ENCODE measurements at regions not wholly inside any gene's neighbourhood (a gene's known extent, or its start where the extent isn't known, plus 50 kb on each side); places are given as distances from the start of the nearest gene placed in this dataset.
A peak's percentile ranks its signal among the peaks of the same experiment; 100 is the strongest.
"Not testable (repeated sequence)": the region's sequence is repeated elsewhere in the genome, so short reads cannot be mapped to it uniquely, and the experiment has no call there.

GRCh38 chr9:42931045-42931444 lies 747.6 kb downstream of the SPATA31A6 start:
- H3K9me3 ChIP-seq; DNase-seq; H3K4me3 ChIP-seq; H3K36me3 ChIP-seq; ATAC-seq; H3K27me3 ChIP-seq; intact Hi-C loops (cut with DNase I); H3K4me1 ChIP-seq; H3K27ac ChIP-seq: not testable (repeated sequence)
- WGBS (ENCODE audit: insufficient coverage, low coverage, low lambda C conversion rate, missing lambda C conversion rate), result 33% methylated on average over 1 of the region's 5 CpGs

DNA sequence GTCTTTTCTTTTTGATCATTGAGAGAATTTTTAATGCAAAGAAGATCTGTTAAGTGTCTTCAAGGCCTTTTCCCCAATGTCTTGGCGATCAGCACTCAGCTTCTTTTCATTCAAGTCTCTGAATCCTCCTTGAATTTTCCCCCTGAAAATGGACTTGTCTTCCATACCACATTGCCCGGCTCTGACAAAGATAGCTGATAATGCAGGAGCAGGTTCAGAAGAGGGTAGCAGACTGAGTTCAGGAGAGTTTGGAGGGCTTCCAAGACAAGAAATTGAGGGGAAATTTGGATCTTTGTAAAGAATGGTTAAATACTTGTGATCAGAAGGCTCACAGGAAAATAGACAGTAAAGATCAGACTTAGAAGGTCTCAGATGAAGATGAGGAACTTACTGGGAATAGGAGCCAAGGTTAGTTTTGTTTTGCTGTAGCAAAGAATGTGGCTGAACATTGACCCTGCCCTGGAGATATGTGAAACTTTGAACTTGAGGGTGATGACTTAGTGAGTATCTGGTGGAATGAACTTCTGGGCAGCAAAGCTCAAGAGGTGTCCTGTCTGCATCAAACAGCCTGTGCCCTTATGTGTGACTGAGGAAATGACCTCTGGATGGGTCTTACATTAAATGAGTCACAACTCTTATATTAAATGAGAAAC lies 754.2 kb downstream of the SPATA31A6 start:
- intact Hi-C loops (cut with DNase I); H3K4me1 ChIP-seq; H3K36me3 ChIP-seq; H3K27me3 ChIP-seq; H3K9me3 ChIP-seq; H3K4me3 ChIP-seq: not testable (repeated sequence)
- H3K27ac ChIP-seq, result peak overlapping the region in 1 of 3 donors; percentile 33
- peak in 3 of 4 donors; percentile 46 to 66 (median 62) for ATAC-seq
- 29% methylated on average over 2 of the region's 2 CpGs for WGBS (ENCODE audit: insufficient coverage, low coverage, low lambda C conversion rate, missing lambda C conversion rate)
- DNase-seq, result peak in 1 of 3 donors; percentile 48

DNA sequence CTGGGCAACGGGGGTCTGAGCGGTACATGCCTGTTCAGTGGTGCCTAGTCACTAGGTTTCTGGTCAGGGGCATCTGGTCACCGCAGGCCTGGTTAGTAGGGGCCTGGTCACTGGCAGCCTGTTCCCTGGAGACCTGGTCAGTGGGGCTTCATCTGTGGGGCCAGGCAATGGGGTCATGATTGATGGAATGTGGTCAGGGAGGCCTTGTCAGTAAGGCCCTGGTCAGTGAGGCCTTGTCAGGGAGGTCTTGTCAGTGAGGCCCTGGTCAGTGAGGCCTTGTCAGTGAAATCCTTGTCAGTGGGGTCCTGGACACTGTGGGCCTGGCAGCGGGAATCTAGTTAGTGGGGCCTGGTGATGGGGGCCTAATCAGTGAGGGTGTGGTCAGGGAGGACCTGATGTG lies 763.6 kb downstream of the SPATA31A6 start:
- no CpG with 5 or more reads among the region's 4 CpGs for whole genome bisulfite sequencing (ENCODE audit: insufficient coverage, low coverage, low lambda C conversion rate, missing lambda C conversion rate)
- intact Hi-C loops (cut with DNase I); H3K27me3 ChIP-seq; H3K9me3 ChIP-seq; H3K4me3 ChIP-seq; DNase-seq; H3K27ac ChIP-seq; H3K4me1 ChIP-seq; H3K36me3 ChIP-seq: not testable (repeated sequence)
- ATAC-seq, result peak in 1 of 4 donors; percentile 67

- H3K27ac ChIP-seq; ATAC-seq; H3K36me3 ChIP-seq; H3K9me3 ChIP-seq; H3K4me1 ChIP-seq; intact Hi-C loops (cut with DNase I); H3K27me3 ChIP-seq; H3K4me3 ChIP-seq; DNase-seq: not testable (repeated sequence)
- 0% methylated on average over 1 of the region's 2 CpGs for WGBS (ENCODE audit: insufficient coverage, low coverage, low lambda C conversion rate, missing lambda C conversion rate)
- TF ChIP-seq, protein P1, sequence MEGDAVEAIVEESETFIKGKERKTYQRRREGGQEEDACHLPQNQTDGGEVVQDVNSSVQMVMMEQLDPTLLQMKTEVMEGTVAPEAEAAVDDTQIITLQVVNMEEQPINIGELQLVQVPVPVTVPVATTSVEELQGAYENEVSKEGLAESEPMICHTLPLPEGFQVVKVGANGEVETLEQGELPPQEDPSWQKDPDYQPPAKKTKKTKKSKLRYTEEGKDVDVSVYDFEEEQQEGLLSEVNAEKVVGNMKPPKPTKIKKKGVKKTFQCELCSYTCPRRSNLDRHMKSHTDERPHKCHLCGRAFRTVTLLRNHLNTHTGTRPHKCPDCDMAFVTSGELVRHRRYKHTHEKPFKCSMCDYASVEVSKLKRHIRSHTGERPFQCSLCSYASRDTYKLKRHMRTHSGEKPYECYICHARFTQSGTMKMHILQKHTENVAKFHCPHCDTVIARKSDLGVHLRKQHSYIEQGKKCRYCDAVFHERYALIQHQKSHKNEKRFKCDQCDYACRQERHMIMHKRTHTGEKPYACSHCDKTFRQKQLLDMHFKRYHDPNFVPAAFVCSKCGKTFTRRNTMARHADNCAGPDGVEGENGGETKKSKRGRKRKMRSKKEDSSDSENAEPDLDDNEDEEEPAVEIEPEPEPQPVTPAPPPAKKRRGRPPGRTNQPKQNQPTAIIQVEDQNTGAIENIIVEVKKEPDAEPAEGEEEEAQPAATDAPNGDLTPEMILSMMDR (IDR thresholded peaks at IDR 0.05), result peak in 1 of 4 donors; percentile 24
These were observed 767.8 kb downstream of the SPATA31A6 start for GRCh38 chr9:42951239-42951638.

DNA sequence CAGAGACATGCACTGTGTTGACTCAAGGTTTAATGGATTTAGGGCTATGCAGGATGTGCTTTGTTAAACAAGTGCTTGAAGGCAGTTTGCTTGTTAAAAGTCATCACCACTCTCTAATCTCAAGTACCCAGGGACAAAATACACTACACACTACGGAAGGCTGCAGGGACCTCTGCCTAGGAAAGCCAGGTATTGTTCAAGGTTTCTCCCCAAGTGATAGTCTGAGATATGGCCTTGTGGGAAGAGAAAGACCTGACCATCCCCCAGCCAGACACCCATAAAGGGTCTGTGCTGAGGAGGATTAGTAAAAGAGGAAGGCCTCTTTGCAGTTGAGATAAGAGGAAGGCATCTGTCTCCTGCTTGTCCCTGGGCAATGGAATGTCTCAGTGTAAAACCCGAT lies 781.7 kb downstream of the SPATA31A6 start:
- 31% methylated on average over 2 of the region's 2 CpGs for WGBS (ENCODE audit: insufficient coverage, low coverage, low lambda C conversion rate, missing lambda C conversion rate)
- H3K27me3 ChIP-seq; DNase-seq; H3K4me3 ChIP-seq; intact Hi-C loops (cut with DNase I); H3K36me3 ChIP-seq; H3K4me1 ChIP-seq; ATAC-seq; H3K9me3 ChIP-seq; H3K27ac ChIP-seq: not testable (repeated sequence)

DNA sequence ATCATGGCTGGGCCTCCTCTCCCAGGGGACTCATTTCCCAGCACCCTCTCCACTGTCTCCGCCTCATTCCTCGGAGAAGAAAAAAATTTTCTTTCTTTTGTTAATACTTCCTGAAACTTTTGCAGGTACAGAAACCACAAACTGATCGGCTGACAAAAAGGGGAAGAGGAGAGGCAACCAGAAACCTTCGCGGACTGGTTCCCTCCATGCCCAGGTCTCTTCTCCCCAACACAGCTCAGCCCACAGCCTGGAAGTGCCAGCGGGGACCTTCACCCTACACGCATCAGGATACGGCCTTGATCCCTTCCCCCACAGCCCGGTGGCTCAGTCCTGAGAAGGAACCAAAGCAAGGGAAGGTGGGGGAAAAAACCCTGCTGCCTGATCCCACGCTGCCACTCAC lies 788.4 kb downstream of the SPATA31A6 start:
- DNase-seq; H3K4me1 ChIP-seq; H3K27ac ChIP-seq; H3K36me3 ChIP-seq; ATAC-seq; H3K4me3 ChIP-seq; H3K27me3 ChIP-seq; intact Hi-C loops (cut with DNase I); H3K9me3 ChIP-seq: not testable (repeated sequence)
- WGBS (ENCODE audit: insufficient coverage, low coverage, low lambda C conversion rate, missing lambda C conversion rate), result 50% methylated on average over 3 of the region's 10 CpGs

DNA sequence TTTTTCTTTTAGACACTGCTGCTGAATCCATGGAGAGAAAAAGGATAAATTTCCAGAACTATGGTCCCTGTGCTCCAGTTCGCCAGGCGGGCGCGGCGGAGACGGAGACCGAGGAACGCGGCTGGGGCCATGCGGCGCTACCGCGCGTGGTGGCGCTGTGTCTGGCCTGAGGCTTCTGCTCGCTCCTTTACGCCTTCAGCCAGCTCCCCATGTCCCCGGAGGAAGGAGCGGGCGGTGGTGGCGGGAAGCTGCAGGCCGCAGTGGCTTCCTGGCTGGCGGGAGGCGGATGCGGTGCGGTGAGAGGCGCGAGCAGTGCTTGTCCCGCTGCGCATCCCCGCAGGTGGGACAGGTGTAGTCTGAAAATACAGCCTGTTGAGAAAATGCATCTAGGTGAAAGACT lies 791.3 kb downstream of the SPATA31A6 start:
- DNase-seq, result not testable (repeated sequence)

DNA sequence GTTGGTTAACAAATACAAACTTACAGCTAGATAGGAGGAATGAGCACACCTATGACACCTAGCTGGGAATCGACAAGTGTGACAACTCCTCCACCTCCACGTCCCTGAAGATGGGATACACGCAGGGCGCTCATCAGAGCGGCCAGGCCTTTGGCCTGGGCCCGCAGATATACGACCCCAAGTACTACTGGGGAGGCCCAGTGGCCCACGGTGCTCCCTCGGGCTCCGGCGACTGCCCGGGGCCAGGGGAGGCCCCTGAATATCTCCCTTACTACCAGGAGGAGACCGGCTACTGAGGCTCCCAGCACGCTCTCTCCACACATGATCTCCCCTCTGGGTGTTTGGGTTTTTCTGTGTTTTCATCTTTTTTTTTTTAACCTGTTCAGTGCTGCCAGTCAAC lies 801.3 kb downstream of the SPATA31A6 start:
- not testable (repeated sequence) for ATAC-seq, H3K9me3 ChIP-seq, DNase-seq

More for the DNA sequence above, 791.3 kb downstream of the SPATA31A6 start:
- H3K4me1 ChIP-seq; H3K27ac ChIP-seq; H3K4me3 ChIP-seq; H3K9me3 ChIP-seq; ATAC-seq; H3K36me3 ChIP-seq; H3K27me3 ChIP-seq; intact Hi-C loops (cut with DNase I): not testable (repeated sequence)
- TF ChIP-seq, protein P1 (IDR thresholded peaks at IDR 0.05), result peak in 1 of 4 donors; percentile 5
- 33% methylated on average over 23 of the region's 31 CpGs for WGBS (ENCODE audit: insufficient coverage, low coverage, low lambda C conversion rate, missing lambda C conversion rate)

More for the DNA sequence above, 801.3 kb downstream of the SPATA31A6 start:
- H3K36me3 ChIP-seq; H3K27ac ChIP-seq; H3K4me3 ChIP-seq; H3K4me1 ChIP-seq; H3K27me3 ChIP-seq; intact Hi-C loops (cut with DNase I): not testable (repeated sequence)
- 73% methylated on average over 2 of the region's 14 CpGs for WGBS (ENCODE audit: insufficient coverage, low coverage, low lambda C conversion rate, missing lambda C conversion rate)
